NCI-H146 treated with DMSO at 0.1 percent for 48 hours (cell line): ENCODE measurements at regions not wholly inside any gene's neighbourhood (a gene's known extent, or its start where the extent isn't known, plus 50 kb on each side); places are given as distances from the start of the nearest gene placed in this dataset.
"Not testable (repeated sequence)": the region's sequence is repeated elsewhere in the genome, so short reads cannot be mapped to it uniquely, and the experiment has no call there.

Experiments used
- DNase-seq: peaks from one replicate; lab custom pipeline; 2025; ENCODE audit not compliant: unreplicated experiment; lab: John Stamatoyannopoulos, UW

DNA sequence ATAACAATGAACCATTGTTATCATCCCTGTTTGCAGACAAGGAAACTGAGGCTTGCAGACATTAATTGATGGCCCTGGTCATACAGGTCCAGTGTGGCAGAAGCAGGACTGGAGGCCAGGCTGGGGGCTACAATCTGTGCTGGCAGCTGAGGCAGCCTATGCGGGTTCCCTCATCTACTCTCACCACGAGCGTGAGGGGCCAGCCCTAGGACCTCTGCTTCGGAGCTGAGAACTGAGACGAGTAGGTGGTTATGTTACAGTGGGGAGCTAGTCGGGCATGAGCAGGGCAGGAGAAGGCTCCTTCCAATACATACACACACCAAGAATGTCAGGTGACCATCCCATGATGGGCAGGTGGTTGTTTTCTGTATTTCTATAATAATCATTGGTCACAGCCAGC, 82.2 kb upstream of the ASB18 start:
- DNase-seq, result no peak

- DNase-seq, result no peak
Observed at GRCh38 chr2:236348279-236348678, 84.1 kb upstream of the ASB18 start.

- no peak for DNase-seq
Observed at GRCh38 chr2:236348976-236349375, 84.8 kb upstream of the ASB18 start.

DNA sequence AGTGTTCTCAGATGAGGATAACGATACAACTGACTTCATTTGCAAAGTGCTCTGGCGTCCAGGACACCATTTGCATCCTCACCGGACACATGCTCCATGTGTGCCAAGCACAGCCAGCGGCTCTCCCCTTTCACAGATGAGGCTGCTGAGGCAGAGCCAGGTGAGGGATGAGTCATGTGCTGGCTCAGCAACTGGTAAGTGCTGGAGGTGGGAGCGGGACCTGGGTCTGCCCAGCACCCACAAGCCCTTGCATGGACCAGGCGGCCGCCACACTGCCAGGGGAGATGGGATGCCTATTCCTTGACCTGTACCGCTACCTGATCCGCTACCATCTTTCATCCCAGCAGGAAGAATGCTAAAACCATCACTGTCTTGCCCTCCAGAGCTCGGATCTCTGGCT, 86.2 kb upstream of the ASB18 start:
- DNase-seq, result no peak

- no peak for DNase-seq
Observed at GRCh38 chr2:236351966-236352525, 87.8 kb upstream of the ASB18 start.

- peak; percentile 21 for DNase-seq
Observed at GRCh38 chr2:236352761-236353593, 88.8 kb upstream of the ASB18 start.

DNA sequence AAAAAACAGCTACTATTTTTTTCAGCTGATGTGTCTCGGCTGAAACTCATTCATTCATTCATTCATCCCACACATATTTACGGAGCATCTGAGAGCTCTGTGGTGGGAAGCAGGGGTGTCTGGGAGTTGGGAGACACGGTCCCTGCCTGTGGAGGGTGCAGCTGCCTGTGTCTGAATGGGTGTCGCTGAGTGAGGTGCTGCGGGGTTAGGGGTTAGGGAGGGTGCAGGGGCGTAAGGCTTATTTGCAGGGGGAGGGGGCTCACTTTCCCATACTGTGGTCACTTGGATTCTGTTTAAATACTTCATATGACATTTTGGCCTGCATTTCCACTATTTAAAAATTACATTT, 89.4 kb upstream of the ASB18 start:
- DNase-seq, result no peak

DNA sequence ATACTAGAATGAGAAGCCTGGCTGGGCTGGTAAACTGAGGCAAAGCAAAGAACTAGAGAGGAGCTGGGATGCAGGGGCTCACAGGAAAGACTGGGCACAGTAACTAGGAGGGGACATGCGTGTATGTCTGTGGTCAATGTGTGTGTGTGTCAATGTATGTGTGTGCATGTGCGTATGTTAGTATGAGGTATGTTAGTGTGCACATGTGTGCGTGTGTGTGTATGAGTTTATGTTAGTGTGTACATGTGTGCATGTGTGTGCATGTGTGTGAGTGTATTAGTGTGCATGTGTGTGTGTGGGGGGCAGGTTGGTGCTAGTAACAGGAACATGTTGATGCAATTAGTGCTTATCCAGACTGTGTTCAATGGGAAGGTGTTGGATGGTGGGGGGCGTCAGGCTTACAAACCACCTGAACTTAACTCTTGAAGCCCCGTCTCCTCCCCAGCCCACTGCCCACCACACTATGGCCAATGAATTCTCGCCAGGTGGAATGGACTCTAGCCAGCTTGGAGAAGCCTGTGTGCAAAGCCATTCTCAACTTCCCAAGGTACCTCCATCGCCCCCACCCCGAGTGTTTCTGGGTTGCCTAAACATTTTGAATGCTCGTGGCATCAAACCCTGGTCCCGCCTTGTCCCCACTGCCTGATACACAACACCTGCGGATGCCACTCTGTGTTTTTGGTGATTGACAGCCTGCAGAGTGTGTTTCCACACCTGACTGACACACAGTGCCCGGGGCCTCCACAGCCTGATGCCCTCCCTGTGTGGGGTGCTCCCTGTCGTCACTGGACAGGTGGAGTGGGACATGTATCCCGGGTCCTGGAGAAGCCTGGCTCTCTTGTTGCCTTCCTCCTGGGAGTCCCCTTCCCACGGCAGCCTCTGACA, 90.1 kb upstream of the ASB18 start:
- DNase-seq, result no peak

- no peak for DNase-seq
Observed at GRCh38 chr2:236354973-236355595, 90.9 kb upstream of the ASB18 start.

- no peak for DNase-seq
Observed at GRCh38 chr2:236355911-236356310, 91.7 kb upstream of the ASB18 start.

GRCh38 chr2:236356321-236356720, 92.1 kb upstream of the ASB18 start:
- DNase-seq, result not testable (repeated sequence)

GRCh38 chr2:236358482-236358881, 94.3 kb upstream of the ASB18 start:
- not testable (repeated sequence) for DNase-seq

GRCh38 chr2:236359426-236360045, 95.3 kb upstream of the ASB18 start:
- DNase-seq, result no peak

DNA sequence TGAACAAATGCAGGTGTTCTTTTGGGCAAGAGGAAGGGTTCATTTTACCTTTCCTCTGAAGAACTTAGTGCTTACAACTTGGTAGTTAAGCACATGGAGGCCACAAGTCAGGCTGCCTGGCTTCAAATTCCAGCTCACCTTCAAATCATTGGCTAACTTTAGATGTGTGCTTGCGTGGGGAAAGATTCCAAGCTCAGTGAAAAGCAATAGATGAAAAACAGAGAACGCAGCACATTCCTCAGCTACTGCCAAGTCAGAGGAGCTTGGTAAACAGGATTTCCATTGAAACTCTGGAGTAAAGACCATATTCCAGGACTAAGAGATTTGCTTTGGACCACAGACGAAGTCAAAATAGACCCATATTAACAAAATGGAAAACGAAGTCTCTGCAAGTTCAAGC, 96.3 kb upstream of the ASB18 start:
- no peak for DNase-seq

GRCh38 chr2:236363711-236364277, 99.6 kb upstream of the ASB18 start:
- no peak for DNase-seq

GRCh38 chr2:236365258-236366048, 101.2 kb upstream of the ASB18 start:
- no peak for DNase-seq

- DNase-seq, result no peak
Observed at GRCh38 chr2:236366049-236366387, 101.8 kb upstream of the ASB18 start.

DNA sequence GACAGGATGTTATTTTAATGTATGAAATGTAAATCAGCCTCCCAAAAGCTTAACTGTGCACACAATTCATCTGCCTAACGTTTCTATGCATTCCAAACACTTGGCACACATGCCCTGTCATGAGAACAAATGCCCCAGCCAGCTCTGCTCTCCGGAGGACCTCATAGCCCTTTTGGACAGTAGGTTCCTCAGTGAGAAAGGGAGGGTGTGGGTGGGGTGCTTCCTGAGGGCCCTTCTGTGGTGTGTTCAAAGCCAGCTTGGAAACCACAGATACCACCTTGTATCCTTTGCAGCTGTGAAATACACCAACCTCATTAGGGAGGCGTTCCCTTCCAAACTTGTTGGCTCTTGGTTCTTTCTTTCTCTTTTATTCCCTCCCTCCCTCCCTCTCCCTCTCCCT, 102.2 kb upstream of the ASB18 start:
- no peak for DNase-seq

DNA sequence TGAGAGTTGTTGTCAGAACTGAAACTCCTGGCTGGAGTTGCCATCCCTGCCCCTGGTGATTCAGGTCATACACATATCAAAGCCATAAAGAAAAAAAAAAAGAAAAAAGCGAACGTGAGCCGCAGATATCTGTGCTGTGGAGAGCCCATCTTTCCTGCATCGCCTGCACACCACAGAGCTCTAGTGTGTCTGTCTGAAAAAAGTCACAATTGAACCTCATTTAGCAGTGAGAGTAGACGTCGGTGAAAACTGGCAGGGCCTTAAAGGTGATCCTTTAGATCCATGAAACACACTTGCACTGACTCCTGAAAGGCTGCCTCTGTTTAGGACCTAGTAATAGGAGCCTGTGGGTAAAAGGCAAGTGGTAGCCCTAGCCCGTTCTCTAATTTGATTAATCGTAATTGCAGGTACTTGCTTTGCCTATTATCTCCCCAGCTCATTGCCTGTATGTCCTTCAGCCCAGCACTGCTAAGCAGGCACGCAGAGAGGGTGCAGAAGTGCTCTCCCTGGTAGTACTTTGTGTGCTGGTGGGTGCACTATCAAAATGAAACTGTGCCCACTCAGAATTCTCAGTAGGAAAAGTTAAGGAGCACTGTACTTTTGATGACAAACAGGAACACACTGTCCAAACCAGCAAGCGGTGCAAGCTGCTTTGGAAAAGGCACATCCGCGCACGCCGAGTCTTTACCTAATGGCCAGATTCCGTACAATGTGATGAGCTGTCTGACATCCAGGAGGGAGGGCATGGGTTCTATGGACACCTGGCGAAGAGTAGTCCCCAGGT, 103.5 kb upstream of the ASB18 start:
- DNase-seq, result no peak
